Femur (tissue), 1 donor: ENCODE measurements at regions not wholly inside any gene's neighbourhood (a gene's known extent, or its start where the extent isn't known, plus 50 kb on each side); places are given as distances from the start of the nearest gene placed in this dataset.

ENCODE experiments used
- DNase-seq: peaks from one replicate; pipeline ENCODE4 v3.0.0-alpha.2; 2017

- no peak for DNase-seq
Measured at GRCh38 chr6:8764733-8765132, 329.4 kb upstream of the SLC35B3 start.

DNA sequence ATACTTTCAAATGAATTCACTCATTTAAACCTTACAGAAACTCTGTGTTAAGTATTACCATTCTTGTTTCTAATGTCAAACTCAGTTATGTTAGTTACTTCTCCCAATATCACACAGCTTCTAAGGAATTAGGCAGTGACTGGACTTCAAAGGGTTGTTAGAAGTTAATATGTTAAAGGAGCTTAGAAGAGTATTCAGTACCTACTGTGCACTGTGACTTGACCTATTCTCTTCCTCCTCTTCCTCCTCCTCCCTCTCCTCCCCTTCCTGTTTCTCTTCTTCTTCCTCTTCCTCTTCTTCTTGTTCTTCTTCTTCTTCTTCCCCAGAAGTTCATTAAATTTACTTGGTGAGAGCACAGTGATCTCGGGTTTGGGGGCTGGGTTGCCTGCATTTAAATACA is 325.6 kb upstream of the SLC35B3 start:
- DNase-seq: no peak

- no peak for DNase-seq
Measured at GRCh38 chr6:8758412-8758811, 323.1 kb upstream of the SLC35B3 start.

DNA sequence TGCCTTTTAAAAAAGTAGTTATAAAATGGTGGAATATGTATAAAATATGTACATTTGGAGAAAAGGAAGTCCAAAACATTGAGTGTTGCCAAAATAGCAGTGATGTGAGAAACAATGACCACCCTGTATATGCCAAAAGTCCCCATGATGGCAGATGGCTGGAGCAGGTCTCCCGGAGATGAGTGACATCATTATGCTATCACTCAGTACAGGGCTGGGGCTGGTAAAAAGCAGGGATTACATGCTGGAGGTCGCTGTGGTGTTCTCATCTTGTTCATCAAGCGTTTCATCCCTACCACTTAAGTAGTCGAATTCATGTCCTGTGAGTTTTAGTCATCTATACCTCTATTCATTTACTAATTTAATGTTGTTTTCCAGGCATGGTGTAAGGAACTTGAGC is 315.3 kb upstream of the SLC35B3 start:
- DNase-seq: no peak

- no peak for DNase-seq
Measured at GRCh38 chr6:8749465-8749864, 314.1 kb upstream of the SLC35B3 start.

DNA sequence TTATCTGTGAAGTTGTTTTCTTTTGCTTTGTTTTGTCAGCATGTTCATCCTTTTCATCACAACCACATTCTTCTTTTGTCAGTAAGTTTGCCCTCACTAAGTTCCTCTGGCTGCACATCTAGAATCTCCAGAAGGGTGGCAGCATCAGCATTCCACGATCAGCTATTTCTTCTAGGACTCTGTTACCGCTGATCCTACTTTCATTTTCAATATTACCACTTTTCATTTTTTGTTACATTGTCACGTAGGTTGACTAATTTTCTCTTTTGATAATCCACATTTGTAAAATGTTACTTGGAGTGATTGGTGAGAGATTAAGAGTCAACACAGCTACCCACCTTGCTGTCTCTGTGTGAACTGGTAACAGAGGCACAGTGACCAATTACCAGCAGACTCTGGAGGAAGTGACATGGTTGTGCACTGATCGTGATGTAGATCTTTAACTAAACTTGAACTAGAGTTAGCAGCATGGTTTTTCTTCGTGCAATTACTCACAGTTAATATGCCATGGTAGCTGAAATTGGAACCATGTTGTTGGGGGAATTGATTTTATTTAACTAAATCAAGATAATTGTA is 307.9 kb upstream of the SLC35B3 start:
- DNase-seq: no peak

GRCh38 chr6:8739454-8739853 is 304.1 kb upstream of the SLC35B3 start:
- DNase-seq: no peak

- DNase-seq: no peak
Measured at GRCh38 chr6:8738951-8739350, 303.6 kb upstream of the SLC35B3 start.

- no peak for DNase-seq
Measured at GRCh38 chr6:8736156-8736895, 301.0 kb upstream of the SLC35B3 start.

DNA sequence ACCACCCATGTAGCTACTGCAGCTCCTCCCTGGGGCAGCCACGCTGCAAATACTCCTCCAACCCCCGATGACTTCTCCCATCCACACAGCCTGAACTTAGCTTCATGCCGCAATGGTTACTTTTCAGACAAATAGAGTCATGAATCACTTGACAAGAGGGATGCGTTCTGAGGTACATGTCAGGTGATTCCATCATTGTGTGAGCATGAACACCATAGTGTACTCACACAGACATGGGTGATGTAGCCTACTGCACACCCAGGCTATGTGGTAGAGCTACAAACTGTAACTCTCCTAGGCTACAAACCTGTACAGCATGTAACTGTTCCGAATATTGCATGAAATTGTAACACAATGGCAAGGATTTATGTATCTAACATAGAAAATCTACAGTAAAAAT is 298.5 kb upstream of the SLC35B3 start:
- DNase-seq: no peak

DNA sequence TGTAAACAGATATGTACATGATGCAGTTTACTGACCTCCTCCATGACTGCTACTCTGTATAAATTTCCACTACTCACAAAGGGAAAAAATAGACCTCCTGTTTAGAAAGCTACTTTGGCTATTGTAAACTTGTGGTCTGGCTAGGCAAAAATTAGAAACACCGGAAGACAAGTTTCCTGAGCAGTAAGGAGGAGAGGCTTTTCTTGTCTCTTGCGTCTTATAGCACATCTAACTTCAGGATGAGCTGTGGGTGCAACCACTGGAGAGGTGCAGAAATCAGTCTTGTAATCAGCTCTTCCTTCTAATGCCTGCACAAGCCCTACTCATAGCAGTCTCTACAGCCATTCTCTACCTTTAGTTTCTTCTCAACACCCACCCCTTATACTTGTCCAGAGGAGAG is 296.5 kb upstream of the SLC35B3 start:
- no peak for DNase-seq

- no peak for DNase-seq
Measured at GRCh38 chr6:8710668-8711431, 275.5 kb upstream of the SLC35B3 start.

GRCh38 chr6:8707956-8708772 is 272.8 kb upstream of the SLC35B3 start:
- peak; percentile 47 for DNase-seq

DNA sequence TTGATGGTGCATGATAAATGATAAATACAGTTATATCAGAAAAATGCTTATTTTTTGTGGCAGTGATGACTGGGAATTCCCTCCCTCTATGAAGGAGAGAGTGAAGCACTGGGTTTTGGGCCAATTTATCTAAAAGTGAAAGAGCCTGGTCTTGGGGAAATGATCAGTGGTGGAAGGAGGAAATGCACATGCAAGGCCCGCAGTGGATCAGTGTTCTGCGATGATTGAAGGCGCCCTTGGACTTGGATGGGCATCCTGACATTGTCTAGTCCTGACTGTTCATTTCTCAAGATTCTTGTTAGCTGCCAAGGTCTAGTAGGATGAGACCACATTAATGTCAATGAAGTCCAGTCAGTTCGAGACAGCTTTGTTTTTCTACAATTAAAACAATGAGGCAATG is 272.0 kb upstream of the SLC35B3 start:
- DNase-seq: no peak

DNA sequence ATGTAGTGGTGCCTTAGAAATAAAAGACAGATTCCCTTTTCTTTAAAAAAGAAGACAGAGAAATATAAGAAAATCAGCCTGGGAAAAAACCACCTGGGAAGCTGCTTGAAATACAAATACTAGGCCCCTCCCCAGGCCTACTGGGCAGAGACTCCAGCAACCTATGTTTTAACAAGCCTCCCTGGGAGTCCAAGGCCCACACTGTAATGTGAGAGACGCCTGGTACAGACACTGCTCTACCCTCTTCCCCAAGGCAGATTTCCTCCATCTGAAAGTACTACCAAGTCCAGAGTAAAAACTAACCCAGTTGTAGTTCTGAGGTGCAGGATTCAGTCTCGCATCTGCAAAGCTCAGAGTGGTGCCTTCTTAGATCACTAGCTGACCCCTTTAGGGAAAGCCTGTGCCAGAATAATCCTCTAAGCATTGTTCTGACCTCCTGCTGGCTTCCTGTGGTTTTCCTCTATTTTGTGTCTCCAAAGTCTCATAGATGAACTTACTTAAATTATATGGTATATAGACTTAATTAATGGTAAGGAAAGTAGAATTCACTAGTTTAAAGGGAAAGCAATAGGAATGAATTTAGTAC is 270.2 kb upstream of the SLC35B3 start:
- no peak for DNase-seq

- no peak for DNase-seq
Measured at GRCh38 chr6:8703059-8703458, 267.7 kb upstream of the SLC35B3 start.

DNA sequence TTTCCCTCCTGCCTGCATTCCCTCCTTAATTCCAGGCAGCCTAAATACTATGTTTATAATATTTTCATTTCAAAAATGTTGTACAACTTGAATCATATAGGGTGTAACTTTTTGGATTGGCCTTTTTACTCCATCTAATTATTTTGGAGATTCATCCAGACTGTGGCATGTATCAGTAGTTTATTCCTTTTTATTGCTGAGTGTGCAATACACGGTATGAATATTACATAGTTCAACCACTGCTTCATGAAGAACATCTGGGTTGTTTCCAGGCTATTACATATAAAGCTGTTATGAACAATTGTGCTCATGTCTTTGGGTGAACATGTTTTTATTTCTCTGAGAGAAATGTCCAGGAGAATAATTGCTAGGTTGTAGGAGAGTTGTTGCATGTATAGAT is 253.5 kb upstream of the SLC35B3 start:
- DNase-seq: no peak

GRCh38 chr6:8686077-8686476 is 250.7 kb upstream of the SLC35B3 start:
- DNase-seq: no peak

DNA sequence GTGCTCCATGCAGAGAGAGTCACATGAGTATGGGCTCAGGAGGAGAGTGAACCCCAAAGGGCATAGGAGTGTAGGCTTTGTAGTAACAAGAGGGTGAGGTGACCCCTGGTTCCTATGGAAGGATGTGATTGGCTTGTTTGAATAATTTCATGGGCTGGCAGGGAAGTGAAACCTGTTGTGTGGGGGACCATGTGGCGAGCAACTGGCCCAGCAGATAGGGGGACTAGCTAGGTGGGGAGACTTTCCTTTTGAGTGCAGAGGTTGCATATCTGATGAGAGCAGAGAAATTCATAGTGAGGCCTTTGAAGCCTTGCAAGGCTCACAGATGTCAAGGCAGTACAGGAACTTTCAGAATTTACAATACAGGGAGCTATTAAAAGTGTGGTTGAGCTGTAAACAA is 247.9 kb upstream of the SLC35B3 start:
- DNase-seq: no peak

DNA sequence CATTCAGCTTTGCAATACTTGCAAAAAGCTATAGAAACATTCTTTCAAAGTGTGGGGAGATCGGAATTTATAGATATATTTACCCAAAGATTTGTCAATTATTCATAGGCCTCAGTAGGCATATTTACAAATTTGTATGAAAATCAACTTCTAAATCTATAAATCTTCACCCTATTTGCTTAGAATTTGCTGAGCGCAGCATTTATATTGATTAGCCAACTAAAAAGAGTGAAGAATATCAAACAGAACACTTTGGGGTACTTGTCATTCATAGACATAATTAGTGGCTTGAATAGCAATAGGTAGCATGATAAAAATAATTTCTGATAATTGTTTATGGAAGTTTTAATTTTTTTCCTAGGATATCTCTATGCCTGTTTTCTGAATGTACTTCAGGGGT is 244.5 kb upstream of the SLC35B3 start:
- no peak for DNase-seq

- DNase-seq: no peak
Measured at GRCh38 chr6:8678466-8678865, 243.1 kb upstream of the SLC35B3 start.

DNA sequence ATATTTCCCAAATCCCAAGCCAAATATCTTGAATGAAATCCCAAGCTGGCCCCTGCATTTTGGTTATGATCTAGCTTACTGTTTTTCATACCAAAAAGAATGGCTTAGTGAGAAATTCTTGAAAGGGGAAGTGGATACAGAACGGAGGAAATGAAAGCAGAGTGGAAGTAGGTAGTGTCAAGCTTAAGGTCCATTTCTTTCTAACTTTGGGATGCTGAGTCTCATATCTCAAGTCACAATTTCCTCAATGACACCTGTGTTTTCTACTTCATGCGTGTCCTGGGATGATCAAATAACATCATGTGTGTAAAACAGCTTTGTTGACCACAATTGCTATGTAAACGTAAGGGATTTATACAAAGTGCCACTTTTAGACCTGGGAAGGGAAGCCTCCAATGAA is 238.8 kb upstream of the SLC35B3 start:
- DNase-seq: no peak

DNA sequence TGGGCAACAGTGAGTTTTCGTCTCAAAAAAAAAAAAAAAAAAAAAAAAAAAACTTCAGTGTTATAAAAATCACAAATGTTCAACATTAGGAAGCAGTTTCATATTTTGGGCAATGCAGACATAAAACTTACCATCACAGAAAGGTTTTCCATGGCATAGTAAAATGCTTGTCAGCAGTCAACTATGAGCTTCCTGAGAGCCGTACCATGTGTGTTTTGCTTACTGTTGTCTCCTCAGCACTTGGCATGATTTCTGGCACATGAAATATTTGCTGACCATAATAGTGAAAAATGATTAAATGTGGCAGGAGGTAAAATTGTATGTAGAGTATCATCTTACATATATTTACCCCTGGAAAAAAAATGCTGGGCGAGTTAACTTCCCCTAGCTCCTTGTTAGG is 237.5 kb upstream of the SLC35B3 start:
- no peak for DNase-seq
